ENCODE measurements at regions not wholly inside any gene's neighbourhood (a gene's known extent, or its start where the extent isn't known, plus 50 kb on each side); places are given as distances from the start of the nearest gene placed in this dataset.

DNA sequence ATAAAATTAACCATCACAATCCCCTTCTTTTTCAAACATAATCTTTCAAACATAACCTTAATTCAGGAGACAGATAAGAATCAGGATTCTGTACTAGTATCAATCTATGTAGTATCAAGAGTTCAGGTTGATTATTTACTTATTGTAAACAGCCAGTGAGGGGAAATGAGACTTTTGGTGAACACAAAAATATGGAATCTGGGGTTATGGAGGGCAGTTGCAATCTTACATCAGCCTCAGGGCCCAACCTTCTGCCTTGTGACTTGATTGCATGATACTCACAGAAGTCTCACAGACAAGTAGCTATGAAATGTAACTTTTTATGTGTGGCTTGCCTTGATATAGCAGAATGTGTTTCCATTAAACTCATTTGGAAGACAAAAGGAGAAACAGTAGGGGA, 262.7 kb upstream of the THSD7B start:
- TF ChIP-seq, protein P1, sequence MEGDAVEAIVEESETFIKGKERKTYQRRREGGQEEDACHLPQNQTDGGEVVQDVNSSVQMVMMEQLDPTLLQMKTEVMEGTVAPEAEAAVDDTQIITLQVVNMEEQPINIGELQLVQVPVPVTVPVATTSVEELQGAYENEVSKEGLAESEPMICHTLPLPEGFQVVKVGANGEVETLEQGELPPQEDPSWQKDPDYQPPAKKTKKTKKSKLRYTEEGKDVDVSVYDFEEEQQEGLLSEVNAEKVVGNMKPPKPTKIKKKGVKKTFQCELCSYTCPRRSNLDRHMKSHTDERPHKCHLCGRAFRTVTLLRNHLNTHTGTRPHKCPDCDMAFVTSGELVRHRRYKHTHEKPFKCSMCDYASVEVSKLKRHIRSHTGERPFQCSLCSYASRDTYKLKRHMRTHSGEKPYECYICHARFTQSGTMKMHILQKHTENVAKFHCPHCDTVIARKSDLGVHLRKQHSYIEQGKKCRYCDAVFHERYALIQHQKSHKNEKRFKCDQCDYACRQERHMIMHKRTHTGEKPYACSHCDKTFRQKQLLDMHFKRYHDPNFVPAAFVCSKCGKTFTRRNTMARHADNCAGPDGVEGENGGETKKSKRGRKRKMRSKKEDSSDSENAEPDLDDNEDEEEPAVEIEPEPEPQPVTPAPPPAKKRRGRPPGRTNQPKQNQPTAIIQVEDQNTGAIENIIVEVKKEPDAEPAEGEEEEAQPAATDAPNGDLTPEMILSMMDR (IDR thresholded peaks at IDR 0.05), result no peak
- no peak for TF ChIP-seq POLR2AphosphoS5 (IDR thresholded peaks at IDR 0.05)

Measured in gastroesophageal sphincter (tissue), 3 donors.